ENCODE measurements at regions not wholly inside any gene's neighbourhood (a gene's known extent, or its start where the extent isn't known, plus 50 kb on each side); places are given as distances from the start of the nearest gene placed in this dataset.

DNA sequence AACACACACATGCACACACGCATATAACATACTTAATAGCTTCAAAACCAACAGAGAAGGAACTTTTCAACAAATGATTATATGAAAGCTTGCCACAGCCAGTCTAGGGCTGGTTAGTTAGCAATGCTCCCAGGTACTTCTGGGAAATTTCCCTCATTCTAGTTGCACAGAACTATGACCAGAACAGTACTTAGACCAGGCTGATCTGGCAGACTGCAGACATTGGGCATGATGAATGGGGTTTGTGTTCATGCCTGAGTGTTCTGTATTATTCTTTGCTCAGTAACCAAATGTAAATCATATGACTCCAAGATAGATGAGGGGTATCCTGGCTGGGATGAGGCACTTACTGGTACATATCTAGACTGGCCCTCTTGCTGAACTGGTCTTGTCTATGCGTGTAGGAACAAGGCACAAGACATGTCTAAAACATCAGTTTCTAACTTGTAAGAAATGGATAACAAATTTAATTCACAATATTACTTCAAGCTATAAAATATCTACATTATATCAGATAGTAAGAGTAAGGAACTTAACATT lies 50.3 kb upstream of the GEMIN8 start (continued):
- TF ChIP-seq, protein P1, sequence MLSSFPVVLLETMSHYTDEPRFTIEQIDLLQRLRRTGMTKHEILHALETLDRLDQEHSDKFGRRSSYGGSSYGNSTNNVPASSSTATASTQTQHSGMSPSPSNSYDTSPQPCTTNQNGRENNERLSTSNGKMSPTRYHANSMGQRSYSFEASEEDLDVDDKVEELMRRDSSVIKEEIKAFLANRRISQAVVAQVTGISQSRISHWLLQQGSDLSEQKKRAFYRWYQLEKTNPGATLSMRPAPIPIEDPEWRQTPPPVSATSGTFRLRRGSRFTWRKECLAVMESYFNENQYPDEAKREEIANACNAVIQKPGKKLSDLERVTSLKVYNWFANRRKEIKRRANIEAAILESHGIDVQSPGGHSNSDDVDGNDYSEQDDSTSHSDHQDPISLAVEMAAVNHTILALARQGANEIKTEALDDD (IDR thresholded peaks at IDR 0.05) = no peak
- TF ChIP-seq NONO (IDR thresholded peaks at IDR 0.05; ENCODE audit: low read depth in 2 of 2, low read length in 1 of 2) (no peak), ELF2 (CRISPR knock-in tag; IDR thresholded peaks at IDR 0.05) (no peak), MTA2 (IDR thresholded peaks at IDR 0.05; ENCODE audit: low read depth) (no peak)
- TF ChIP-seq, protein P2, sequence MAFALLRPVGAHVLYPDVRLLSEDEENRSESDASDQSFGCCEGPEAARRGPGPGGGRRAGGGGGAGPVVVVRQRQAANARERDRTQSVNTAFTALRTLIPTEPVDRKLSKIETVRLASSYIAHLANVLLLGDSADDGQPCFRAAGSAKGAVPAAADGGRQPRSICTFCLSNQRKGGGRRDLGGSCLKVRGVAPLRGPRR (CRISPR knock-in tag; IDR thresholded peaks at IDR 0.05) = no peak
- TF ChIP-seq, protein P3, sequence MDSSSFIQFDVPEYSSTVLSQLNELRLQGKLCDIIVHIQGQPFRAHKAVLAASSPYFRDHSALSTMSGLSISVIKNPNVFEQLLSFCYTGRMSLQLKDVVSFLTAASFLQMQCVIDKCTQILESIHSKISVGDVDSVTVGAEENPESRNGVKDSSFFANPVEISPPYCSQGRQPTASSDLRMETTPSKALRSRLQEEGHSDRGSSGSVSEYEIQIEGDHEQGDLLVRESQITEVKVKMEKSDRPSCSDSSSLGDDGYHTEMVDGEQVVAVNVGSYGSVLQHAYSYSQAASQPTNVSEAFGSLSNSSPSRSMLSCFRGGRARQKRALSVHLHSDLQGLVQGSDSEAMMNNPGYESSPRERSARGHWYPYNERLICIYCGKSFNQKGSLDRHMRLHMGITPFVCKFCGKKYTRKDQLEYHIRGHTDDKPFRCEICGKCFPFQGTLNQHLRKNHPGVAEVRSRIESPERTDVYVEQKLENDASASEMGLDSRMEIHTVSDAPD (CRISPR knock-in tag; IDR thresholded peaks at IDR 0.05) = no peak
- TF ChIP-seq, protein P4, sequence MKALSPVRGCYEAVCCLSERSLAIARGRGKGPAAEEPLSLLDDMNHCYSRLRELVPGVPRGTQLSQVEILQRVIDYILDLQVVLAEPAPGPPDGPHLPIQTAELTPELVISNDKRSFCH (CRISPR knock-in tag; IDR thresholded peaks at IDR 0.05) = no peak
- TF ChIP-seq, protein P4 (tag; IDR thresholded peaks at IDR 0.05) = no peak
